Glomerular endothelial cell (primary cell): ENCODE measurements at regions not wholly inside any gene's neighbourhood (a gene's known extent, or its start where the extent isn't known, plus 50 kb on each side); places are given as distances from the start of the nearest gene placed in this dataset.

Source experiments
- DNase-seq: peaks from one replicate; pipeline ENCODE4 v3.0.0-alpha.2; 2011; ENCODE audit warnings: low read depth, low spot score; ENCODE audit errors: extremely low read depth

DNA sequence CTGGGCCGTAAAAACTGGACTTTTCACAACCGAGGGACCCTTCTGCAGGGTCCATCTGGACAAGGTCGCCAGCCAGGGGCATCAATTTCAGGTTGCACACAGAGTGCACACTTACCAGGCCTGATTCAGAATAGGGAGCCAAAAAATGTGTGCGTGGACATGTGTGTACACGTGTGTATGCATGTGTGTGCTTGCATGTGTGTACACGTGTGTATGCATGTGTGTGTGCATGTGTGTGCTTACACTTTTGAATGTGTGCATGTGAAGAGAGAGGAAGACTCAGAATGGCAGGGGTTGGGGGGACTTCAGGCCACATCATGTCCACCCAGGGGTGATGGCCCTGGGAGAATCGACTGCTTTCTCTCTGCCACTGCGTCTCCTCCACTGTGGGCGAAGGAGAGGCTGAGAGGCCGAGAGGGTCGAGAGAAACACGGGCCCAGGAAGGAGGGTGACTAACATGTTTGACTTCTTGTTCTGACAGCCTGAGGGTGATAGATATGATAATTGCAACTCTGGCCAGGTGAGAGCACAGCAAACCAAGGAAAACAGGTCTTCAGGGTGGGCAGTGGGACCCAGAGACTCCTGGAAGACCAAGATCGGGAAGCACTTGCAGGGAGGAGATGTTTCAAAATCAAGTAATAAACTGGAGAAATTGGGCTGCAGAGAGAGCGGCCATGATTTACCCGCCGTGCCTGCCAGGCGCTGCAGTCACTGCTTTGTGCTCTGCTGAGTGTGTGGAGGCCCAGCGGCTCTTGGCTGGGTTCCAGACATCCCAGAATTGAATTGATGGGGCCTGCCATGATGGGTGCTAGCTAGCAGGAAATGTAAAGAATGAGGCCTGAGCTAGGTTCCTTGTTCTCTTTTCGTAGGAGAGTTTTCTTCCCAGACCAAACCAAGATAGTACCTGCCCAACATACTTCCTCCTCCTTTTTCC, 310.8 kb downstream of the QKI start:
- DNase-seq, result no peak

DNA sequence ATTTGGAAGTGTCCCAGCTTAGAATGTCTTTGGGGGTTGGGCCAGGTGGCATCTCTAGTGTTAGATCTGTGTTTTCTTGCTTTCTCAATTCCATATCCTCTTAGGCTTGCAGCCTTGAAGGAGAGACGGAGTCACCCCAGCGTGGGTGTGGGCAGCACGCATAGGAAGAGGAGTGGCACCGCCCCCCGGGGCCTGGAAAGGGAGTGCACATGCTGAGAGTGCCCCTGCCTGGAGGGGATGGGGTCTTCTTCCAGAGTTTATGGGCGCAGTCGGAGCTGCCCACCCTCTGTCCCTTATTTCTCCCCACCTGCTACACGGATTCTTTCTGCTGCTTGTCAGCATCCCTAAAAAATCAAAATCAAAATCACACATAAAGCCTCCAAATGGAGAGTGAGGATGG, 309.7 kb downstream of the QKI start:
- no peak for DNase-seq

DNA sequence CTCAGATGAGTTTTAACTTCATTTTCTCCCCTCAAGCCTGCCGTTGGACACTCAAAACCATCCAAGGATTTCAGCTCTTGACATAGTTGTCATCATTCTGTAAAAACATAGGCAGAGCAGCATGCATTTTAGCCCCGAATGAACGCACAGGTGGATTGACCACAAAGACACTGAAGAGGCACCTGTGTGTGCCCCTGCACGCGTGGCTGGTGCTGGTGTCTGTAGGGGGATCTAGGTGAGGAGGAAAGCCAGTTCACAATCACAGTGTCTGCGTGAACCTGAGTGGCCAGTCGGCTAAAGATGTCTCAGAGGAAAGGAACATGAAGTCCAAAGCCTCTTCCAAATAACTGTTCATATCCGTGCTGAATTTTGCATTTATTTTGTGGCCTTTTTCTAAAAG, 309.2 kb downstream of the QKI start:
- no peak for DNase-seq

DNA sequence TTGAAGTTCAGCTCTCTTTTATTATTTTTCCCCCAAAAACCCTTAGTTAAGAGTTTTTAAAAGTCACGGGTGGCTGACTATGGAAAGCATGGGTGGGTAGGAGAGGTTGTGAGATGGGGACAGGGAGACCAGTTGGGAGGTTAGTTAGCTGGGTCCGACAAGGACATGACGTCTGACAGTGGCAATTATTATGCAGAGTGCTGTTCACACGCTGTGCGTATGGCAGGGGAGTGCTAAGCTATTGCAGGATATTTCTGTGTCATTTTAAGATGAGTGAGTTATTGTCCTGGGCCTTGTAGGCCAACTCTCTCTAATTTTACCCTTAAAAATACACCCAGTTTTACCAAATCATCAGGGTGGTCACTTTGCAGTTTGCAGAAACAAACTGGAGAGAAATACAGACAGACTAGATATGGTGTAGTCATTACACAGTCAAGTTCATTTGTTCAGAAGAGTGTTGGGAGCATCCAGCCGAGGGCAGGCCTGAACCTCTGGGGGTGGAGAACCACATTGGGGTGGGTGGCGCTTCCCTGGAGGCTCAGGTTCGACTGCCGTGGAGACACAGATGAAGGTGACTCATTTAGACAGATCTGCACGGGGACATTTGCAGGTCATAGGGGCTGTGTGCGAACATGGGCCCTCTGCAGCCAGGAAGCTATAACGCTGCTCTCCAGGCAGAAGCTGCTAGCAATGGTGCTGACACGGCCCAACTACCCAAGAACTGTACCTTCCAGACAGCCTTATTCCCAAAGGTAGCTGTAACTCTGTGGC, 307.6 kb downstream of the QKI start:
- no peak for DNase-seq

DNA sequence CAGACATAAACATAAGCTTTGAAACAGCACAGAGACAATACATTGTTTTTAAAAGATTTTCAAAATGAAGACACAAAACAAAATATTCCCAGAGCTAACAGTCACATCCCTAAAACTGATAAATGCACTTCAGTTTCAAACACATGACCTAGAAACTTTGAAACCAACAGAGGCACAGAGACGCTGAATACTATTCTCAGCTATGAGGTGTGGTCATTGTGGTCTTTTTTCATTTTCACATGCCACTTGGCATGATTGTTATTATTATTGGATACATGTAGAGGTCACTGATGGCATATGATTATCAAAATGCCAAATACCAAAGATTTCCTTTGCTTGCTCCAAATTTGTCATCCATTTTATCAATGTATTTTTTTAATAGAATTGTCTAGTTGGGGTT, 306.9 kb downstream of the QKI start:
- DNase-seq, result no peak

DNA sequence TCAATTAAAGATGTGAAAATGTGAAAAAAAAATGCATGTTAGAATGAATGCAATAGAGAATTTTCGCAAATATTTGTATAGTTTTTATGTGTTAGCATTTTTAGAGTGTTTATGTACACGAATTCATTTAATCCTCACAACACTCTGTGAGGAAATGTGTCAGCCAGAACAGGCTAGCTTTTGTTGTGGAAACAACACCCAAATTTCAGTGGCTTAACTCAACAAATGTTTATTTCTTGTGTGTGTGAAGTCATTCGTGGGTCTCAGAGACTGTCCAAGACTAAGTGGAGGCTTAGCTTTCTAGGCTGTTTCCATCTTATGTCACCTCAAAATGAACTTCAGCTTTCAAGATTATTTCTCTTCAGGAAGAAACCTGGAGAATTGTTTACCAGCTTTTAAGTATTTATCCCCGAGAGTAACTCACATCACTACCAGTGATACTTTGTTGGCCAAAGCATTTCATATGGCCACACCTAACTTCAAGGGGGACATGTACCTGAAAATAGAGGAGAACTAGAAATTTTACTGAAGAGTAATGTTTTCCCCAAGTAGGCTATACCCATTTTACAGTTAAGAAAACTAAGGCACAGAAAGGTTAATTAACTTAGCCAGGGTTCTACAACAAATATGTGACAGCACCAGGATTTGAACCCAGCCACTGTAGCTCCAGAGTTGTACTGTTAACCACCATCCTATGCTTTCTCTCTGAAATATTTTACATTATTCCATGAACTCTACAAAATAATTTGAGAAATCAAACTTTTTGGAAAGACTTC, 306.1 kb downstream of the QKI start:
- no peak for DNase-seq

DNA sequence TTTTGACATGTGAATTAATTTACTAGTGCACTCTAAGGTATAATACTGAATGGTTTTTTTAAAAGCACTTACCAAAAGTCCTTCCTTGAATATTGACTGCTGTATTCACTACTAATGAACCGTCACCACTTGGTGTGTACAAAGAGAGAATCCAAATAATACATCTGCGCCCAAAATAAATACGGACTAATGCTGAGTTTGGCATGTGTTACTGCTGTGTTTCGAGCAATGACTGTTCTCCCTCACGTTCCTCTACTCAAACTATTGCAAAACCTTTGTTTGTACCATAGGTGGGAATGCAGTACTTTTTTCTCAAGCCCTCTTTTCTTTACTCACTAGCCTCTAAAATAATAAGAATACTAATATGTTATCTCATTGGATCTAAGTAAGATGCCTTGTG, 305.5 kb downstream of the QKI start:
- DNase-seq, result no peak

DNA sequence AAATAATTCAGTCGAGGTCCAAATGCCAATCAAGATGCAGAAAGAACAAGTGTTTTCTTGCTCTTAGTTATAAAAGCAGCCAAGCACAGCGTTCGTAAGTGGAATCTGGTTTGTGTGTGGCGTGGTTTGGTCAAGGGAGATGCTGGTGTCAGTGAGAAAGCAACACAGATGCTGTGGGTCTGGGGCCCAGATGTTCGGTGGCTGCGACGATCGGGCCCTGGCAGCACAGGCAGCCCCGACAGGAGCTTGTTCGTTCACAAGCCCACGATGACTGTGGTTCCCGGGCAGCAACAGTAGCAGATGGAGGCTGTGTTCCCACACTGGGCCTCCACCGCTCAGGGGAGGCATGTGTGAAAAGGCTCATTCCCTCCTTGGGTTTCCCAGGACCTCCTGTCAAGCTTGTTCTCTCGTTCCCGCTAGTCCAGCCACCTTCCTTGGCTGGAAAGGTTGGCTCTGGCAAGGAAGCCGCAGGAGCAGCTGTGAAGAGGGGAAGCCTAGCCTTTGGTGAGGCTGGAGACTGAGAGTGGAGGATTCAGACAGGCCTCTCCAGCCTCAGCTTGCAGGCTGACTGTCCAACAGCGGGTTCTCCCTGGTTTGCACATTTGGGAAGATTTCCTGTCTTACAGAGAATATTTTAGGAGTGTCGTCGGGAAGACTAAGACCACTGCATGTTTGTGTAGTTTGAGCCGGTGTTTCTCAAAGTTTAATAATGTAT, 304.7 kb downstream of the QKI start:
- DNase-seq, result no peak

DNA sequence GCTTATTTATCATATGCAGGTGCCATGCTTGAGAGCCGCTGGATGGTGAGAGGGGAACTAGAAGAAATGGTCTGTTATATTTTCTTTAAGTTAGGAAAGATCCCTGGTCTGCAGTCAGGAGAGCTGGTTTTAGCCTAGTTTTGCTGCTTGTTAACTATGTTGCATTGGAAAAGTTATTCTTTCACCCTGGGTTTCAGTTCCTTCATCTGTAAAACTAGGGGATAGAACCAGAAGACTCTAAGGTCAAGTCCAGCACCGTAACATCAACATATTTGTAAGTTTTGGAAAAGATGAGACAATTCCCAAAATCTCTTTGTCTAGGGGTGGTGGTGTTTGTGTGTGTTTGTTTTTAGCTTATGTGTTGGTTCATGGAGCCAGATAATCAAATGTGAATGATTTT, 304.0 kb downstream of the QKI start:
- DNase-seq, result no peak

DNA sequence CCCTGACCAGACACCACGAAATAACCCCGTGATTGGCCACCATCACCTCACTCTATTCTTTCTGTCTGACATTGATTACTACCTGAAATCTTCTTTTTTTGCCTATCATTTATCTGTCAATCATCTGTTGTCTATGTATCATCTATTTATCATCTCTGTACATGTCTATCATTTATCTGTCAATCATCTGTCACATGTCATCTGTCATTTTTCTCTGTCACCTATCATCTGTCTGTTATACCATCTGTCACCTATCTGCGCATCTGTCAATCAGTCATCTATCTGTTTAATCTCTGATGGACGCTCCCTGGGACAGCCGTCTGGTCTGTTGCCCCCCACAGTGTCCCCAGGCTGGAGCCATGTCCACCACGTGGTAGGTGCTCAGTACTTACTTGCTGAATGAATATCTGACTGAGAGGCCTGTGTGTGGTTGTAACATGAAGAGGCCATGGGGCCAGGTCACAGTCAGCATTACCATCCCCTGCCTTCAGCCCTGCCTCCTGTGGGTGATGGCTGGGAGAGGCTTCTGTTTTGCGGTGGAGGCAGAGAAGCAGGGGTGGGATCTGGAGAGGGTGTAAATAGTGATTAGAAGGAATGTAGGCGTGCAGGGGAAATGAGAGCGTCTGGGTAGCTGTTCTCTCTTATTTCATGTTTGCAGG, 302.7 kb downstream of the QKI start:
- no peak for DNase-seq

DNA sequence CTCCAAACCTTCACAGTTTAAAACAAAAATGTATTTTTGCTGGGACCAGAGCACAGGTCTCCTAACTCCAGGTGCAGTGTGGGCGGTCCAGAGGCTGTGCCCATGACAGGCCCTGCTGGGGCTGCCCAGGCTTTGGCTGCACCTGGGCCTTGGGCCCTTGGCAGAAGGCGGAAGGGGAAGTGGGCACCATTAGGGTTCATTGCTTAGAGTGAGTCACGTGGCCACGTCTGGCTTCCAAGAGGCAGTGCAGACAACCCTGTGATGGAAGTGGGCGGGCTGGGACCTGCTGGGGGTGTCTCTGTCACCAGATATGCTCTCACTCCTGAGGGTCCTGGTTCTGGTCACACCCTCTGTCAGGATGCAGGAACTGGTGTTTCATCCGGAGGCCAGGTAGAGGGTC, 302.2 kb downstream of the QKI start:
- no peak for DNase-seq

DNA sequence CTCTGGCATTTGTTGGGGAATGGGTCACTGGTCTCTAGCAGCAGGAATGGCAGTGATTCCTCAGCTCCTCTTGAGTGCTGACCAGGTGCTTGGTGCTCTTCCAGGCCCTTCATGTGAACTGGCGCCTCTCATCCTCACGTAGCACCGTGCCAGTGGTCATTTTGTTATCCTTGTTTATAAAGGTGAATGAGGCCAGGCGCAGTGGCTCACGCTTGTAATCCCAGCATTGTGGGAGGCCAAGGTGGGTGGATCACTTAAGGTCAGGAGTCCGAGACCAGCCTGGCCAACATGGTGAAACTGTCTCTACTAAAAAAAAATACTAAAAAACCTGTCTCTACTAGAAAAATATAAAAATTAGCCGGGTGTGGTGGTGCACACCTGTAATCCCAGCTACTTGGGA, 301.3 kb downstream of the QKI start:
- DNase-seq, result no peak

DNA sequence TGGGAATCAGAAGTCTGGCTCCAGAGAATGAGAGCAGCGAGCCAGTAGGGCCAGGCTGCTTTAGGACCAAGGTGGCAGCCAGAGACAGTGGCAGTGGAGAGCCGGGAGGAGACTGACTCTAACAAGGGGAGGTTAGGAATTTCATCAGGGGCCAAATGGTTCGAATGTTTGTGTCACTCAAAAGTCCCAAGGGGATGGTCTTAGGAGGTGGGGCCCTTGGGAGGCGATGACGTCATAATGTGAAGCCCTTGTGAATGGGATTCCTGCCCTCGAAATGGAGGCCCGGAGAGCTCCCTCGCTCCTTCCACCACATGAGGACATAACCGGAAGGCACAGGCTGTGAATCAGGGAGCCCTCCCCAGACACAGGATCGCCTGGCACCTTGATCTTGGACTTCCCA, 299.7 kb downstream of the QKI start:
- DNase-seq, result no peak

DNA sequence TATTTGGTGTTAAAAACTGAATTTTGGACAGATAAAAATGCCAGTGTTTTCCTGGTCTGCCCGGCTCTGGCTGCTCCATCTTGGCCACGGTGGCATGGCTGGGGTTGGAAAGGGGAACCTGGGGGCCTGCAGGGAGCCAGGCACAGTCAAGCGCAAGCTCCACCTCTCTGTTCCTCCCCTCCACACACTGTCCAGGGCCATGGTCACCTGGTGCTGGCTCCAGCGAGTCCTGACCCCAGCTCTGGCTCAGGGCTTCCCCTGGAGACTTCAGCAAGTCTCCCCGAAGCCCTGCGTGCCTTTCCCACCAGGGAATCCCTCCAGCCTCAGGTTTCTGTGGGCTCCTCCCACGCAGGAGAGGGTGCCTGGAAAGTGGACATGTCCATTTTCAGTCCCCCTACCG, 298.5 kb downstream of the QKI start:
- DNase-seq, result no peak

DNA sequence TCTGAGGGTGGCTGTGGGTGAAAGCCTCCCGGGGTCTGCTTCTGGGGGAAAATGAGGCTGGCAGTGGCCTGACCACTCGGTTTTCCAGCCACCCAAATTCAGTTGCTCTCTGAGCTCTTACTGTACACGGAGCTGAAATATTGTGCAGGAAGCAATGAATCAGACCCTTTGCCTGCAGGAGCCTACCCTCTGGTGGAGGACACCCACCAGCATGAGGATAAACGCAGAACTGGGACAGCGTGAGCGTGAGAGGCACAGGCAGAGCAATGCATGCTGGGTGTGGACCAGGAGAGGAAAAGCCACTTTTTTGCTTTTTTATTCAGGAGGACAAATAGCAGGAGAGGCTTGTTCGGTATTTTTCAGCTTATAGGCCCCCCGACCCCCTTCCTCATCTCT, 298.0 kb downstream of the QKI start:
- DNase-seq, result no peak

DNA sequence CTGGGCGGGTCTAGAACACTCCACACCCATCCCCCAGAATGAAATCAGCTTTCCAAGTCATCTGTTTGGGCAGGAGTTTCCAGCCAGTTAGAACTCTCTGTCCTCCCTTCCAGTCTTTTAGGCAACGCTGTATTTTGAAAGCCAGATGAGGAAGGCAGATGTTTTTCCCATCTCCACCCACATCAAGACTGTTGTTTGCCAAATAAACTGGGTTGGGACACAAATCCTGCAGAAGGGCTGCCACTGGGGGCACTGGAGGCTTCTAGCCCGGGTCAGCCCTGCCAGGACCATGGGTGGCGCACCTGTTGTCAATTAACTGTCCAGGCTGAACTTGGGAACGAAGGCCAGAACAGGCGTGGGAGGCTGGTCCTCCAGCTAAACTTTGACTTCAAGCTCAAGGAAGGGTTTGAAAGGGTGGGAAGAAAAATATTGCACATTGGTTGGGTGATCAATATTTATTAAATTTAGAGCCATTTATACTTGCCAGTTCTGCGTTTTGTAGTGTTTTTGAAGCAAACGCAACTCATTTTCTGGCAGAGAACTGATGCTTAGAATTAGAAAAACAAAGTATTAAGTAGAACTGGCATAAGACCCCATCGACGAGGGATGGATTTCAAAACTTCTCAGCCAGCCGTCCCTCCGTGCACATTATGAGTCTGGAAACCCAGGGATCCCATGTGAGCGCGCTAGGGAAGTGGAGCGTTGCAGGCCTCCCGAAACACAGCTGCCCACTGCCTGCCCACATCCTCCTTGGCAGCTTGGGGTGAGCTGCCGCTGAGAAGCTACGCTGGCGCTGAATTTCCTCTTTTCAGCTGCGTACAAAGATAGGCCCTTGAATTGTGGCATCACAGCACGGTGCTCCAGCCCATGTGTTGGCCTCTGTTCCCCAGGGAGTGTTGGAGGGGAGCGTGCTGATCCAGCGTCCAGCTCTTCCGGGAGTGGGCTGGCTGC, 297.4 kb downstream of the QKI start:
- DNase-seq, result no peak

DNA sequence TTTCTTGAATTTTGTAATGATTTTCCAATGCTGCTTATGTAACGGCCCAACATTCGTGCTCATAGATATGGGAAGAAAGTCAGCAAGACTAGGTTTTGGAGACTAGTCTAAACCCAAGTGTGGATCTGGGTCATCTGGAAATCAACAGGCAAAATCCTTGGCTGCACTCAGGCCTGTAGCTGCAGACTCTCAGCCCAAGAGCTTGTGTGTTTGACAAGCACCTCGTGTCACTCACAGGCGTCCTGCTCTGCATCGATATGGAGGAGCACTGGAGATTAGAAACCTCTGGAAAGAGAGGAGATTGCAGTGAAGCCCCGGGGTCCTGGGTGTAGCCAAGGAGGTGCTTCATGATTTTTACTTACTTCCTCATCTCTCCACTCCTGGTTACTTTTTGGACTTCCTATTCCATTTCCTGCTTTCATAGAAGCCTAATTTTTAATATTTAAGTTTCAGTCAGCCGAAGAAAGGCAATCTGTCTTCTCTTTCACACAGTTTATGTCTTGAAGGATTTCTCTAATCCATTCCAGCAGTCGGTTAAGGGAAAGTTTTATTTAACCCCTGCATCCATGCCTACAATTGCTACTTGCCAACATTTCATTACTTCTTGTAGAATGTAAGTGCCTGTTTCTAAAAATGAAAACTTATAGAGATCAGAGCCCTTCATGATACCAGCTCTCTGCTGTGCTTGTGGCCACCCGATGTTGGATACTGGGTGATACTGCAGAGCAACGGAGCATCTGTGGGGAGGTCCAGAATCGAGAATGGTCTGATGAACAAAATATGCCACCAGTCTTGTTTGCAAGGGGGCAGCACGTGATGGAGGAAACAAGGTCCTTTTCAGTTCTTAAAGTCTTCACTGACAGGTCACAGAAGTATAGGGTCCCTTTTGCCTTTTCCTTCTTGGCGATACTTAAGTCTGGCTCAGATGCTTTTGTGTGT, 296.3 kb downstream of the QKI start:
- no peak for DNase-seq

DNA sequence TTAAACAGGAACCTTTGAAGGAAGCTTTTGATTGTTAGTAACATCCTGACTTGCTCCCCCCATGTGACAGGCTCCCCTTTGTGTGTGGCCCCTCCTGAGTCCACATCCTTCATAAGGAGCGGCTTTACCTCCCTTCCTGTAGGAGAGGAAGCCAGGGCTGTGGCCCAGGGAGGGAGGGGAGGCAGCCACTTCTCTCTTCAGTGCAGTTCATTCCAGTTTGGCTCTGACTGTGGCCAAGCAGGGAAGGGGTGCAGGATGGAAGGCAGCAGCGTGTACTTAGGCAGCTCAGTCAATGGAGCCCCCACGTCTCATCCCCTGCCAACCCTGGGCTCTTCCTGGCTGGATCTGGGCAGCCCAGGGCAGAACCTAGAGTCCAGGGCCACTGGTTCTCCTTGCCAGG, 295.2 kb downstream of the QKI start:
- DNase-seq, result no peak
